HG02571 (cell line): ENCODE measurements at regions not wholly inside any gene's neighbourhood (a gene's known extent, or its start where the extent isn't known, plus 50 kb on each side); places are given as distances from the start of the nearest gene placed in this dataset.
A peak's percentile ranks its signal among the peaks of the same experiment; 100 is the strongest.

Experiments used
- ATAC-seq: cut with Tn5 transposase; IDR thresholded peaks from one replicate; pipeline ENCODE4 v1.9.1; 2021; ENCODE audit warnings: mild to moderate bottlenecking, moderate library complexity; ENCODE audit not compliant: unreplicated experiment

DNA sequence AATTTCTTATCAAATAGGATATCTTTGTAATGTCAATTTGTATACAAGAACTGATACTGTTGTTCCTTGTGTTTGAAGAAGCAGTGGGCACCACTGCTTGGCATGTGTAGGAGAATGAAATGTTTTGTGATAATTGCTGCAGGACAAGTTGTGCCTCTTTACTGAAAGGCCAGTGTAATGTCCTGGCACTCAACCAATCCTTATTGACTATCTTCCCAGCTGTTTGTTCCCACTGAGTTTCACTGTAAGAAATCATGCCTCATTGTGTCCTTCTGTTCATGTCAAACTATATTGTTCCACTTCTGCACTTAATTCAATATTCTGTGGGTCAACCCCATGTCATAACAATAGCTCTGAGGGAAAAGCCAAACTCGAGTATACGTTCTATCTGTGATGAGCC, 136.1 kb upstream of the FAM83B start:
- no peak for ATAC-seq

DNA sequence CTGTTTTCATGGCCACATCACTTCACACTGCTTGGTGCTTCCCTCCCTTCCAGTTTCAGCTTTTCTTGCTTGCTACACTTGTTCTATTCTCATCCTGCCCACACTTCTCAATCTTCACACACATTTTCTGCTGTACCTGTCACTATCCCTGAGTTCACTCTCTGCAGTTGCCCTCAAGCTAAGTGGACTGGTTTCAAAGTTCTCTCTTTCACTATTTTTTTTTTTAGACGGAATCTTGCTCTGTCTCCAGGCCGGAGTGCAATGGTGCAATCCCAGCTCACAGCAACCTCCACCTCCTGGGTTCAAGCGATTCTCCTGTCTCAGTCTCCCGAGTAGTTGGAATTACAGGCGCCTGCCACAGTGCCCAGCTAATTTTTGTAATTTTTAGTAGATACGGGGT, 130.6 kb upstream of the FAM83B start:
- no peak for ATAC-seq

DNA sequence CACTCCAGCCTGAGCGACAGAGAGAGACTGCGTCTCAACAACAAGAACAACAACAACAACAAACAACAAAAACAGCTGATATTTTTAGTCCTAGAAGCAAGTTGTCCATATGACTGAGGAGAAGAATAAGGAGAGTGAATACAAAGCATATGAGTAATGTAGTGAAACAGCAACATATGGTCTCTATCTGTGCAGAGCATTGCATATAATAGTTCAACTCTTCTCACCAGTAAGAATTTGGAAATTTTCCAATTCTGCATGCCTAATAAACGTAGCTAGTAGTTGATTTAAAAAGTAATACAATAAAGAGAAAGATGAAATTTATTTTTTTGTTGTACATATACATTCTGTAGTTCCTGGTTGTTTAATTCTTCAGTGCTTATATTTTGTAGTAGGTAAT, 129.7 kb upstream of the FAM83B start:
- ATAC-seq = no peak

- peak; percentile 84 for ATAC-seq
These were observed 128.6 kb upstream of the FAM83B start for GRCh38 chr6:54717849-54718455.

- no peak for ATAC-seq
These were observed 128.0 kb upstream of the FAM83B start for GRCh38 chr6:54718541-54719023.

GRCh38 chr6:54719131-54719530, 127.4 kb upstream of the FAM83B start:
- no peak for ATAC-seq

DNA sequence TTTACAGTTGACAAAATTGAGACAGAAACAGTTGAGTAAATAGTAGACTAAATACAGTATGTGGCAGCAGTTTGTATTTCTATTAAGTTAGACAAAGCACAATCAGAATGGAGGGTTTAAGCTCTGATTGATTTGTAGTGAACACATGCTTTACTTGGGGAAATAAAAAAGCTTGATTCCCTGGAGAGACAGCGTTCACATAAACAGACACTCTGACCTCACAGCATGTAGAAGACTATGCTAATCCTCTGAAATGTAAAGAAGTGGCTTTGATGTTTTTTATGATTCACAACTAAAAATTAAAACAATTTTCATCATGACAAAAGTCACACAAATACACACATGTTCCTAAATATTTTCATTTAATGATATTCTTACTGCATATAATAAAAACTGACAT, 126.9 kb upstream of the FAM83B start:
- no peak for ATAC-seq

DNA sequence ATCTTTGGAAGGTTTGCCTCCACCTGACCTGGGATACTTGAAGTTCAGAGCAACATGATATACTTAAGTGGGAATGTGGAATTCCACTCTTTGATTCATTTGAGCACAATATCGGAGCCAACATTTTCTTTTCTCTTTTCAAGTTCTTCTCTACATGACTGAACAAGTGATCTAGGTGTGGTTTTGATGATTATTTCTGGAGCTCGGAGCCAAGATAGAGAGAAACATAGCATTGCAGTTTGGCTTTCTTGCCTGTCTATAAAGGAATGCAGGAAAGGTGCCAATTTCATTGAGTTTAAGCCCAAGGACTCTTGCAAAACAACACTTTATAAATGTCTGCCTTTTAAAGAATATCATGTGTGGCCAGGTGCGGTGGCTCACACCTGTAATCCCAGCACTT, 124.2 kb upstream of the FAM83B start:
- no peak for ATAC-seq

GRCh38 chr6:54729716-54730115, 116.9 kb upstream of the FAM83B start:
- ATAC-seq = no peak

- ATAC-seq = no peak
These were observed 115.6 kb upstream of the FAM83B start for GRCh38 chr6:54730767-54731630.

- no peak for ATAC-seq
These were observed 109.3 kb upstream of the FAM83B start for GRCh38 chr6:54737247-54737646.

- ATAC-seq = no peak
These were observed 98.6 kb upstream of the FAM83B start for GRCh38 chr6:54747955-54748354.

GRCh38 chr6:54754406-54754805, 92.2 kb upstream of the FAM83B start:
- no peak for ATAC-seq

DNA sequence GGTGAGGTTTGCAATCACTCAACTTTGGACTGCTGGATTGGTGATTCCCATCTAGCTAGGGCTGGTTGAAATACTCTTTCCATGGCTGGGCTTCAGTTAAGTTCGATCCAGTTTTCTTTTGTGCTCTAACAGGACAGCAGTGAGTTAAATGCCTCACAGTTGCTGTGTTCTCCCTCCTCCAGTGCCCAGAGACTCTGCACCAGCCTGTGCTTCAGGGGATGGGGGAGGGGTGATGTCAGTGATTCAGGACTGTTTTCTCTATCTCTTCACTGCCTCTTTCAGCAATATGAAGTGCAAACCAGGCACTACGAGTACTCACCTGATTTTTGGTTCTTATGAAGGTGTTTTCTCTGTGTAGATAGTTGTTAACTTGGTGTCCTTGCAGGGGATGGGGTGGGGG, 88.2 kb upstream of the FAM83B start:
- ATAC-seq = no peak

DNA sequence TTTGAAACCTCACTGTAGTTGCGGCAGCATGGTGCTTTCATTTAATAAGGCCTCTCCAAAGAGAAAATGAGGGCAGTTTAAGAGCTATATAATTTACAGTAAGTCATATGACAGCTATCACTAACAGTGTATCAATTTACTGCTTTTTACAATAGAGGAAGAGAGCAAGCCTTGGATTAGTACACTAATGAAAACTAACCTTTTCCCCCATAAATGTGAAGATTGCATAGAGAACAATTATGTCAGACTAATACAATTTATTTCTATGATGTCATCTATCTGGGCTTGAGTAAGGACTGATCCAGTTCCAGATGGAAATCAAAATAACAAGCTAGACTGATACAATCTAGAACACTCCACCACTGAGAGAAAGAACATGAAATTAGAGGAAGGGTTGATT, 78.1 kb upstream of the FAM83B start:
- ATAC-seq = no peak

DNA sequence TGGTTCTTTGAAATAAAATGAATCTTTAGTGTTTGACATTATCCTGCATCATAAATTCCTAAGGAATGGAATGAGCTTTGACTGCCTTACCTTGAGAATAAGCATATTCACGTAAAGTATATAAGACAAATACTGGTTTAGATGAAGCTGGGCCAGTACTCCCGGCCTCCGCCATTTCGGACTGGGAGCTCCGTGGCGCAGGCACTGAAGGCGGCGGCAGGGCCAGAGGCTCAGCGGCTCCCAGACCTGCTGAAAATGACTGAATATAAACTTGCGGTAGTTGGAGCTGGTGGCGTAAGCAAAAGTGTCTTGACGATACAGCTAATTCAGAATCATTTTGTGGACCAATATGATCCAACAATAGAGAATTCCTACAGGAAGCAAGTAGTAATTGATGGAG, 76.2 kb upstream of the FAM83B start:
- no peak for ATAC-seq

DNA sequence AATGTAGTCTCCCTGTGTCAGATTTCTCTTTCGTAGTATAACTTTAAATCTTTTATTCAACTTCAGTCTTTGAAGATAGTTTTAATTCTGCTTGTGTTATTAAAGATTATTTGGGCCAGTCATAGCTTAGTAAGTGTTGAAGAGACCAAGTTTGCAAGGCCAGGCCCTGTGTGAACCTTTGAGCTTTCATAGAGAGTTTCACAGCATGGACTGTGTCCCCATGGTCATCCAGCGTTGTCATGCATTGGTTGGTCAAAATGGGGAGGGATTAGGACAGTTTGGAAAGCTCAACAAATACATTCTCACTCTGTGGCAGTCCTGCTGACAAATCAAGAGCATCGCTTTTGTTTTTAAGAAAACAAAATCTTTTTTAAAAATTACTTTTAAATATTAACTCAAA, 74.6 kb upstream of the FAM83B start:
- ATAC-seq = no peak

DNA sequence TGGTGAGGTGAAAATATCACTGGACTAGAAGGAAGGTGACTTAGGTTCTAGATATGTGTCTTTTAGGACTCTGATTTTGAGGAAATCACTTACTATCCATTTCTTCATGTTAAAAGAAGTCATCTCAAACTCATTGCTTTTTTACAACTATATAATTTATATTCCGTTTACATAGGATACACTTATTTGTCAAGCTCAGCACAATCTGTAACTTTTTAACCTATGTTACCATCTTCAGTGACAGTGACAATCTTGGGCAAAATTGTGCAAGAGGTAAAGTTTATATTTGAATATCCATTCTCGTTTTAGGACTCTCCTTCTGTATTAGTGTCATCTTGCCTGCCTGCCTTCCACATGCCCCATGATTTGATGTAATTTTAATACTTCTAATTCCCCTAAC, 74.0 kb upstream of the FAM83B start:
- no peak for ATAC-seq

- no peak for ATAC-seq
These were observed 71.0 kb upstream of the FAM83B start for GRCh38 chr6:54775576-54775975.

DNA sequence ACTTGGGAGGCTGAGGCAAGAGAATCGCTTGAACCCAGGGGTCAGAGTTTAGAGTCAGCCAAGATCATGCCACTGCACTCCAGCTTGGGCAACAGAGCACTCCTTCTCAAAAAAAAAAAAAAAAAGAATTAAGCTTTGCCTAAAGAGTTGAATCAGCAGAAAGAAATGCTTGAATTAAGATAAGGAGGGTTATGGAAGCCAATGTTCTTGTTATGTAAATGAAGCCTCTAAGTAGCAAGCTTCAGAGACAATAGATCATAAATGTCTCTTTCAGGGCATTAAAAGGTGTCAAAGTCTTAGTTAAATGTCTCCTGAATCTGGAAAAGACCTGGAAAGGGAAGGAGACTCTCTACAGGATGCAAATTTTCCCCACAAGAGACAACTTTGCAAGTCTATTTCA, 69.7 kb upstream of the FAM83B start:
- no peak for ATAC-seq

- no peak for ATAC-seq
These were observed 67.8 kb upstream of the FAM83B start for GRCh38 chr6:54778731-54779130.

- no peak for ATAC-seq
These were observed 62.6 kb upstream of the FAM83B start for GRCh38 chr6:54784011-54784410.
